ENCODE measurements at regions not wholly inside any gene's neighbourhood (a gene's known extent, or its start where the extent isn't known, plus 50 kb on each side); places are given as distances from the start of the nearest gene placed in this dataset.

DNA sequence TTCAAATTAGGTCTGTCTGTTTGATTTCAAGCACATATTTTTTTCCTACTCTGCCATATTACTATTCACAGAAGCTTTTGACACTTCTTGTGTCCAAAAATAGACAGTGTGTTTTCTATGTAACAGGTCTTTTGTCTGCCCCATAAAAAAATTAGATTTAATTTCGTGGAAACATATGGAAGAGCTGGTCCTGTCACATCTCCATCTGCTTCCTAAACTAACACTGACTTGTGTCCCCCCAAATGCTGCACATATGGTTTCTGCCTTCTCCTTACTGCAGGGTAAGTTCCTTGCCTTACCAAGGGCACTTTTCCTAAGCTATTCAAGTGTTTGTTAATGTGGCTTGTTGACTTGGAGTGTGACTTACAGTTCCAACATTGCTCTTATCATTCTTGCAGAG is 340.7 kb upstream of the ARX start:
- TF ChIP-seq, protein P1, sequence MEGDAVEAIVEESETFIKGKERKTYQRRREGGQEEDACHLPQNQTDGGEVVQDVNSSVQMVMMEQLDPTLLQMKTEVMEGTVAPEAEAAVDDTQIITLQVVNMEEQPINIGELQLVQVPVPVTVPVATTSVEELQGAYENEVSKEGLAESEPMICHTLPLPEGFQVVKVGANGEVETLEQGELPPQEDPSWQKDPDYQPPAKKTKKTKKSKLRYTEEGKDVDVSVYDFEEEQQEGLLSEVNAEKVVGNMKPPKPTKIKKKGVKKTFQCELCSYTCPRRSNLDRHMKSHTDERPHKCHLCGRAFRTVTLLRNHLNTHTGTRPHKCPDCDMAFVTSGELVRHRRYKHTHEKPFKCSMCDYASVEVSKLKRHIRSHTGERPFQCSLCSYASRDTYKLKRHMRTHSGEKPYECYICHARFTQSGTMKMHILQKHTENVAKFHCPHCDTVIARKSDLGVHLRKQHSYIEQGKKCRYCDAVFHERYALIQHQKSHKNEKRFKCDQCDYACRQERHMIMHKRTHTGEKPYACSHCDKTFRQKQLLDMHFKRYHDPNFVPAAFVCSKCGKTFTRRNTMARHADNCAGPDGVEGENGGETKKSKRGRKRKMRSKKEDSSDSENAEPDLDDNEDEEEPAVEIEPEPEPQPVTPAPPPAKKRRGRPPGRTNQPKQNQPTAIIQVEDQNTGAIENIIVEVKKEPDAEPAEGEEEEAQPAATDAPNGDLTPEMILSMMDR (IDR thresholded peaks at IDR 0.05; ENCODE audit: low read depth, low read length, poor library complexity, severe bottlenecking) = no peak
- no peak for TF ChIP-seq EZH2phosphoT487 (IDR thresholded peaks at IDR 0.05; ENCODE audit: borderline replicate concordance, low read length)
